ENCODE measurements at regions not wholly inside any gene's neighbourhood (a gene's known extent, or its start where the extent isn't known, plus 50 kb on each side); places are given as distances from the start of the nearest gene placed in this dataset.

GRCh38 chr1:174075245-174075692, 53.1 kb upstream of the RC3H1 start:
- no peaks in the 10 kb centered on the region for H3K4me1 ChIP-seq
- ATAC-seq (no peak), DNase-seq (no peak)
- H3K27me3 ChIP-seq: no peaks in the 10 kb centered on the region
- no peak overlapping the region for H3K4me3 ChIP-seq
- TF ChIP-seq POLR2A (IDR thresholded peaks at IDR 0.05) (no peak), CTCF (IDR thresholded peaks at IDR 0.05) (no peak)
- no peak overlapping the region for H3K27ac ChIP-seq
- H3K9me3 ChIP-seq: no peaks in the 10 kb centered on the region
- intact Hi-C loops (cut with DNase I): no loop called here
- WGBS, 2 donors: 15 to 27% methylated on average over 2 of the region's 2 CpGs
- no peaks in the 10 kb centered on the region for H3K36me3 ChIP-seq (replicated peaks in 1 of 2; ENCODE audit: insufficient read depth in 1 of 2, low read depth in 2 of 2)

DNA sequence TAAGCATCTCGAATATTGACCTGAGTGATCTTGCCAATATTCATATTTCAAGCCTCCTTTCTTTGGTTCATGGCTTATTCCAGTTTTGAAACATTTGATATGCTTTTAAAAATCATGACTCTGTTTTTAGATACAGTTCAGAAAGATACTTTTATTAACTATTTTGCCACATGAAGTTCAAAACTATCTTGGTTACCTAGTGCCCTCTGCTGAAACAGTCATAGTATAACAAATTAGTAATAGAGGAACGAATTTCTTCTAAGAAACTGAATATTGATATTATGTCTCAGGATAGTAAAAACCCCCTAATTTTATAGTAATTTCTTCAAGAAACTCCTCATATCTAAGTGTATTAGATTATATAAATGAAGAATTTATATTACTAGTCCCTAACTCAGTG, 52.6 kb upstream of the RC3H1 start:
- 27 to 29% methylated on average over 2 of the region's 2 CpGs for WGBS, 2 donors
- ATAC-seq (no peak), DNase-seq (no peak)
- intact Hi-C loops (cut with DNase I): no loop called here
- Histone ChIP-seq H3K4me3 (no peak overlapping the region), H3K27me3 (no peaks in the 10 kb centered on the region), H3K36me3 (replicated peaks in 1 of 2; ENCODE audit: insufficient read depth in 1 of 2, low read depth in 2 of 2) (no peaks in the 10 kb centered on the region), H3K27ac (no peak overlapping the region), H3K9me3 (no peaks in the 10 kb centered on the region), H3K4me1 (no peaks in the 10 kb centered on the region)
- TF ChIP-seq CTCF (IDR thresholded peaks at IDR 0.05): peak in 5 of 7 experiments; percentile 23 to 48 (median 42)
- no peak for TF ChIP-seq POLR2A (IDR thresholded peaks at IDR 0.05)

DNA sequence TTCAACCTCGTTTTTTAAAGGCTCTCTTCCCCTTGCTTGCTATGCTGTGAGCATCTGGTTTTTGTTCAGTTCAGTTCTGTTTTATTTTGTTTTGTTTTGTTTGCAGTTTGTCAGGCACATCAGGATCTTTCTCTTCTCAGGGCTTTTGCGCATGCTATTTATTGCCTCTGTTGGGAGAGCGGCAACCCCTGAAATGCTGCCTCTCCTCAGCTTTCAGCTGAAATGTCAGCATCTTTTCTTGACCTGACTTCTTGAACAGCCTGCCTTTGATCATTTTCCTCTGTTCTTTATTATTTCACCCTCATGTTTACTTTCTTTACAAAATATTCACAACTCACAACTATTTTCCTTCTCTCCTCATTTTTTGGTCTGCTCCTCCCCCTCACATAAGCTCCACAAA, 50.4 kb upstream of the RC3H1 start:
- H3K27me3 ChIP-seq: no peaks in the 10 kb centered on the region
- H3K27ac ChIP-seq: no peak overlapping the region
- no peaks in the 10 kb centered on the region for H3K9me3 ChIP-seq
- H3K36me3 ChIP-seq (replicated peaks in 1 of 2; ENCODE audit: insufficient read depth in 1 of 2, low read depth in 2 of 2): no peaks in the 10 kb centered on the region
- H3K4me3 ChIP-seq: no peak overlapping the region
- ATAC-seq: no peak
- 71 to 76% methylated on average over 3 of the region's 3 CpGs for WGBS, 2 donors
- no peak for DNase-seq
- H3K4me1 ChIP-seq: no peaks in the 10 kb centered on the region
- TF ChIP-seq POLR2A (IDR thresholded peaks at IDR 0.05): no peak
- TF ChIP-seq CTCF (IDR thresholded peaks at IDR 0.05): no peak
- intact Hi-C loops (cut with DNase I): no loop called here

Data from body of pancreas (tissue), 4 donors.